Keratinocyte (primary cell): ENCODE measurements at regions not wholly inside any gene's neighbourhood (a gene's known extent, or its start where the extent isn't known, plus 50 kb on each side); places are given as distances from the start of the nearest gene placed in this dataset.

Experiments
- DNase-seq: peaks from one replicate; pipeline ENCODE4 v3.0.0-alpha.2; 2011; ENCODE audit warnings: low read depth, missing footprints, low spot score
- FAIRE-seq: peaks from 2 replicates; lab custom pipeline; 2011; peaks lifted over from hg19 to GRCh38; lab: Jason Lieb, UNC
- H2AFZ ChIP-seq: 2 replicates; pipeline ENCODE4 v1.6.0; 2012; ENCODE audit warnings: low read length, control low read depth, inconsistent platforms; ENCODE audit not compliant: control insufficient read depth
- H3K27ac ChIP-seq: 2 replicates; pipeline ENCODE4 v1.5.1; 2011; ENCODE audit warnings: low read length; ENCODE audit not compliant: control insufficient read depth, insufficient read depth
- H3K27me3 ChIP-seq: 3 replicates; pipeline ENCODE4 v1.6.0; 2011; ENCODE audit warnings: low read length; ENCODE audit not compliant: control insufficient read depth, insufficient read depth; ENCODE audit errors: extremely low read depth
- H3K36me3 ChIP-seq, 2 experiments: 2 replicates in 1 of 2; 3 replicates in 1 of 2; pipeline ENCODE4 v1.5.1; 2011; ENCODE audit warnings: low read length in 2 of 2, mild to moderate bottlenecking in 1 of 2; ENCODE audit not compliant: control insufficient read depth in 2 of 2, insufficient read depth in 2 of 2; ENCODE audit errors: extremely low read depth in 1 of 2
- H3K4me1 ChIP-seq: 3 replicates; pipeline ENCODE4 v1.5.1; 2011; ENCODE audit warnings: low read length; ENCODE audit not compliant: control insufficient read depth, insufficient read depth; ENCODE audit errors: extremely low read depth
- H3K4me2 ChIP-seq: 3 replicates; pipeline ENCODE4 v1.6.0; 2011; ENCODE audit warnings: low read depth, low read length; ENCODE audit not compliant: control insufficient read depth, insufficient read depth; ENCODE audit errors: extremely low read depth
- H3K4me3 ChIP-seq, 3 experiments: fragments of 200-600 bp in 1 of 3; sonication (generic) in 1 of 3; 2 replicates in 2 of 3; 3 replicates in 1 of 3; pipeline ENCODE4 v1.5.1; 2011 to 2016; ENCODE audit warnings: low read length in 3 of 3, mild to moderate bottlenecking in 3 of 3, control low read depth in 2 of 3, inconsistent platforms in 1 of 3, low read depth in 1 of 3, mixed read lengths in 1 of 3, mixed run types in 1 of 3, moderate library complexity in 1 of 3; ENCODE audit not compliant: control insufficient read depth in 2 of 3, insufficient read depth in 2 of 3; ENCODE audit errors: extremely low read depth in 1 of 3
- H3K79me2 ChIP-seq: 2 replicates; pipeline ENCODE4 v1.6.0; 2012; ENCODE audit warnings: low read length; ENCODE audit not compliant: control insufficient read depth, insufficient read depth
- H3K9ac ChIP-seq: 3 replicates; pipeline ENCODE4 v1.6.0; 2011; ENCODE audit warnings: low read length; ENCODE audit not compliant: control insufficient read depth, insufficient read depth; ENCODE audit errors: extremely low read depth
- H3K9me1 ChIP-seq: 3 replicates; pipeline ENCODE4 v1.6.0; 2011; ENCODE audit warnings: low read length; ENCODE audit not compliant: control insufficient read depth, insufficient read depth; ENCODE audit errors: extremely low read depth
- H3K9me3 ChIP-seq: 2 replicates; pipeline ENCODE4 v1.5.1; 2012; ENCODE audit warnings: low read depth, low read length; ENCODE audit not compliant: control insufficient read depth
- H4K20me1 ChIP-seq: 3 replicates; pipeline ENCODE4 v1.6.0; 2011; ENCODE audit warnings: low read length; ENCODE audit not compliant: control insufficient read depth, insufficient read depth; ENCODE audit errors: extremely low read depth
- EZH2 ChIP-seq: IDR thresholded peaks from one replicate; pipeline ENCODE4 v1.6.1; 2012; ENCODE audit warnings: inconsistent platforms, mild to moderate bottlenecking, low read length, moderate library complexity
- dilution Hi-C: fragments of 300-500 bp; cut with MboI; formaldehyde crosslinking; loops from one replicate; pipeline ENCODE4 v1.7.0; 2020; ENCODE audit warnings: low sequenced_read_pairs; ENCODE audit not compliant: extremely low pct_ligation_motif_present
- TF ChIP-seq, protein P1 (sequence below), 3 experiments: IDR thresholded peaks in 1 of 3; conservative IDR thresholded peaks in 1 of 3; optimal IDR thresholded peaks in 1 of 3; 2 replicates in 2 of 3; 3 replicates in 1 of 3; pipeline versions ENCODE3 to v1.5.1; 2011; ENCODE audit warnings: low read length in 3 of 3, mild to moderate bottlenecking in 3 of 3, moderate library complexity in 2 of 3, control low read depth in 1 of 3, inconsistent platforms in 1 of 3; ENCODE audit not compliant: insufficient read depth in 2 of 3; ENCODE audit errors: extremely low read depth in 1 of 3

DNA sequence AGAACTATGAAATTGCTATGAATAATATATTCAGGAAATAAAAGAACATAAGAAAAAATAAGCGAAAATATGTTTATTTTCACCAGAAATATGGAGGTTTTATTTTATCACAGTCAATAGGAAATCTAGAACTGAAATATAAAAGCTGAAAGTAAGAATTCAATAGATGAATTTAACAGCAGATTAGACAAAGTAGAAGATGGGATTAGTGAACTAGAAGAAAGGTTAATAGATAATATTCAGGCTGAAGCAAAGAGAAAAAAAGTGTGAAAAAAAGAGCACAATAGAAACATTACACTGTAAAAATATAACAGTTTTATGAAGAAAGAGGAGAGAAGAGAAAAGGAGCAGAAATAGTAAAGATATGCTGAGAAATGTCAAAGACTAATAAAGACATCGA, 1152.1 kb downstream of the FAT4 start:
- no peak overlapping the region for H2AFZ ChIP-seq
- H3K4me3 ChIP-seq, result no peak overlapping the region
- dilution Hi-C loops, result no loop called here
- no peak overlapping the region for H3K27ac ChIP-seq
- H3K4me1 ChIP-seq, result no peaks in the 10 kb centered on the region
- no peak overlapping the region for H3K4me2 ChIP-seq
- DNase-seq, result no peak
- H3K36me3 ChIP-seq, result no peaks in the 10 kb centered on the region
- FAIRE-seq, result no peak
- H3K9me3 ChIP-seq, result no peaks in the 10 kb centered on the region
- no peaks in the 10 kb centered on the region for H4K20me1 ChIP-seq
- no peaks in the 10 kb centered on the region for H3K9me1 ChIP-seq
- TF ChIP-seq, protein P1, sequence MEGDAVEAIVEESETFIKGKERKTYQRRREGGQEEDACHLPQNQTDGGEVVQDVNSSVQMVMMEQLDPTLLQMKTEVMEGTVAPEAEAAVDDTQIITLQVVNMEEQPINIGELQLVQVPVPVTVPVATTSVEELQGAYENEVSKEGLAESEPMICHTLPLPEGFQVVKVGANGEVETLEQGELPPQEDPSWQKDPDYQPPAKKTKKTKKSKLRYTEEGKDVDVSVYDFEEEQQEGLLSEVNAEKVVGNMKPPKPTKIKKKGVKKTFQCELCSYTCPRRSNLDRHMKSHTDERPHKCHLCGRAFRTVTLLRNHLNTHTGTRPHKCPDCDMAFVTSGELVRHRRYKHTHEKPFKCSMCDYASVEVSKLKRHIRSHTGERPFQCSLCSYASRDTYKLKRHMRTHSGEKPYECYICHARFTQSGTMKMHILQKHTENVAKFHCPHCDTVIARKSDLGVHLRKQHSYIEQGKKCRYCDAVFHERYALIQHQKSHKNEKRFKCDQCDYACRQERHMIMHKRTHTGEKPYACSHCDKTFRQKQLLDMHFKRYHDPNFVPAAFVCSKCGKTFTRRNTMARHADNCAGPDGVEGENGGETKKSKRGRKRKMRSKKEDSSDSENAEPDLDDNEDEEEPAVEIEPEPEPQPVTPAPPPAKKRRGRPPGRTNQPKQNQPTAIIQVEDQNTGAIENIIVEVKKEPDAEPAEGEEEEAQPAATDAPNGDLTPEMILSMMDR (optimal IDR thresholded peaks at IDR 0.05 in 1 of 3, IDR thresholded peaks at IDR 0.05 in 1 of 3, conservative IDR thresholded peaks at IDR 0.05 in 1 of 3; ENCODE audit: extremely low read depth in 1 of 3, insufficient read depth in 2 of 3, low read length in 3 of 3), result no peak
- TF ChIP-seq EZH2, result no peak
- H3K27me3 ChIP-seq, result no peaks in the 10 kb centered on the region
- H3K9ac ChIP-seq, result no peak overlapping the region
- H3K79me2 ChIP-seq, result no peaks in the 10 kb centered on the region

GRCh38 chr4:126468144-126468543, 1153.4 kb downstream of the FAT4 start:
- H3K36me3 ChIP-seq, result no peaks in the 10 kb centered on the region
- DNase-seq (no peak), FAIRE-seq (no peak)
- no peak overlapping the region for H3K9ac ChIP-seq
- H2AFZ ChIP-seq, result no peak overlapping the region
- H4K20me1 ChIP-seq, result no peaks in the 10 kb centered on the region
- no peaks in the 10 kb centered on the region for H3K79me2 ChIP-seq
- H3K4me1 ChIP-seq, result no peaks in the 10 kb centered on the region
- H3K4me3 ChIP-seq, result no peak overlapping the region
- no peak overlapping the region for H3K4me2 ChIP-seq
- H3K9me3 ChIP-seq, result no peaks in the 10 kb centered on the region
- H3K27ac ChIP-seq, result no peak overlapping the region
- no peaks in the 10 kb centered on the region for H3K27me3 ChIP-seq
- H3K9me1 ChIP-seq, result no peaks in the 10 kb centered on the region
- dilution Hi-C loops, result no loop called here
- TF ChIP-seq EZH2, result no peak
- TF ChIP-seq, protein P1 (optimal IDR thresholded peaks at IDR 0.05 in 1 of 3, IDR thresholded peaks at IDR 0.05 in 1 of 3, conservative IDR thresholded peaks at IDR 0.05 in 1 of 3; ENCODE audit: extremely low read depth in 1 of 3, insufficient read depth in 2 of 3, low read length in 3 of 3), result no peak
